Neural cell (in vitro differentiated cells): ENCODE measurements at regions not wholly inside any gene's neighbourhood (a gene's known extent, or its start where the extent isn't known, plus 50 kb on each side); places are given as distances from the start of the nearest gene placed in this dataset.

ENCODE experiments used
- EP300 ChIP-seq: fragments of 450-650 bp; conservative IDR thresholded peaks from 2 replicates; pipeline ENCODE4 v1.6.1; 2014; ENCODE audit warnings: antibody characterized with exemption, mild to moderate bottlenecking, moderate library complexity; ENCODE audit not compliant: poor library complexity, severe bottlenecking
- EZH2 ChIP-seq: fragments of 200-600, 300-800 bp; shearing (Covaris generic), sonication (generic); IDR thresholded peaks from 2 replicates; pipeline ENCODE4 v1.6.1; 2014; ENCODE audit warnings: antibody characterized with exemption, low read length, borderline replicate concordance, mild to moderate bottlenecking; ENCODE audit not compliant: insufficient read depth, poor library complexity, severe bottlenecking
- MXI1 ChIP-seq: fragments of 450-650 bp; conservative IDR thresholded peaks from 2 replicates; pipeline ENCODE4 v1.6.1; 2014; ENCODE audit warnings: antibody characterized with exemption, mild to moderate bottlenecking; ENCODE audit not compliant: poor library complexity, severe bottlenecking
- POLR2AphosphoS5 ChIP-seq: IDR thresholded peaks from 2 replicates; pipeline ENCODE4 v1.6.1; 2012
- RAD21 ChIP-seq: fragments of 450-650 bp; conservative IDR thresholded peaks from 2 replicates; pipeline ENCODE4 v1.6.1; 2014; ENCODE audit warnings: antibody characterized with exemption, mild to moderate bottlenecking, moderate library complexity
- SMC3 ChIP-seq: fragments of 450-650 bp; conservative IDR thresholded peaks from 2 replicates; pipeline ENCODE4 v1.6.1; 2014; ENCODE audit warnings: antibody characterized with exemption, mild to moderate bottlenecking, moderate library complexity; ENCODE audit not compliant: poor library complexity
- TAF1 ChIP-seq: IDR thresholded peaks from 2 replicates; pipeline ENCODE4 v1.6.1; 2012; ENCODE audit warnings: low read depth
- TF ChIP-seq, protein P1 (sequence below): fragments of 450-650 bp; IDR thresholded peaks from 2 replicates; pipeline ENCODE4 v1.5.1; 2014; ENCODE audit warnings: antibody characterized with exemption, mild to moderate bottlenecking, moderate library complexity; ENCODE audit not compliant: poor library complexity, severe bottlenecking
- TF ChIP-seq, protein P2 (sequence below): IDR thresholded peaks from 2 replicates; pipeline ENCODE4 v1.6.1; 2012; ENCODE audit warnings: borderline replicate concordance

DNA sequence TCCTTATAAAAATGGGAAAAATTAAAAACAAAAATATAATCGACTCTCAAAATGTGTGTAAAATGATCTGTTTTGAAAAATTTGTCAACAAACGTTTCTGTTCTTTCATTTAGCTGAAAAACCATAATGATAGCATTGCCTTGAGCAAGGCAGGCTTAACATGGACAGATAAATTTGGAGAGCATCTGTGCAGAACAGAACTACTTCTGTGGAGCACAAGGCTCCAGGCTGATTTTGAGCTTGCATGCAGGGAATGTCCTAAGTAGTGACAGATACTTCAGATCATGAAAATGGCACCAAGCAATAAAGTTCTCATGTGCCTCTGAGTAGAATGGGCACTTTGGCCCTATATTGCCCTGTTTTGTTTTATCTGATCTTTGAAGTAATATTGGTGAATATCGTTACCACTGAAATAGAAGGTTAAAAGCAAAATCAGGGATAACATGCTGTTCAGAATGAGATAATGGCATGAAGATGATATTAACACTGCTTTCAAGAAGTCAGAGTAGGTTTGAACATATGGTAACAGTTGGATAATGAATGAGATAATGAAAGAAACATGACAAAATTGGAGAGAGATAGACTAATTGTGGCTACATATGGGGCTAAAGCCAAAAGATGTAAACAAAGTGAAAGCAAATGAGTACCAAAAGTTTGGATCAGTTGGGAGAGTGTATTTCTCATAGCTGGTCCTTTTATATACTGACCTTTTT, 730.5 kb upstream of the CCDC179 start:
- TF ChIP-seq POLR2AphosphoS5 (no peak), EZH2 (no peak), EP300 (no peak), TAF1 (no peak), SMC3 (no peak), MXI1 (no peak), RAD21 (no peak)
- TF ChIP-seq, protein P1, sequence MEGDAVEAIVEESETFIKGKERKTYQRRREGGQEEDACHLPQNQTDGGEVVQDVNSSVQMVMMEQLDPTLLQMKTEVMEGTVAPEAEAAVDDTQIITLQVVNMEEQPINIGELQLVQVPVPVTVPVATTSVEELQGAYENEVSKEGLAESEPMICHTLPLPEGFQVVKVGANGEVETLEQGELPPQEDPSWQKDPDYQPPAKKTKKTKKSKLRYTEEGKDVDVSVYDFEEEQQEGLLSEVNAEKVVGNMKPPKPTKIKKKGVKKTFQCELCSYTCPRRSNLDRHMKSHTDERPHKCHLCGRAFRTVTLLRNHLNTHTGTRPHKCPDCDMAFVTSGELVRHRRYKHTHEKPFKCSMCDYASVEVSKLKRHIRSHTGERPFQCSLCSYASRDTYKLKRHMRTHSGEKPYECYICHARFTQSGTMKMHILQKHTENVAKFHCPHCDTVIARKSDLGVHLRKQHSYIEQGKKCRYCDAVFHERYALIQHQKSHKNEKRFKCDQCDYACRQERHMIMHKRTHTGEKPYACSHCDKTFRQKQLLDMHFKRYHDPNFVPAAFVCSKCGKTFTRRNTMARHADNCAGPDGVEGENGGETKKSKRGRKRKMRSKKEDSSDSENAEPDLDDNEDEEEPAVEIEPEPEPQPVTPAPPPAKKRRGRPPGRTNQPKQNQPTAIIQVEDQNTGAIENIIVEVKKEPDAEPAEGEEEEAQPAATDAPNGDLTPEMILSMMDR, result no peak
- TF ChIP-seq, protein P2, sequence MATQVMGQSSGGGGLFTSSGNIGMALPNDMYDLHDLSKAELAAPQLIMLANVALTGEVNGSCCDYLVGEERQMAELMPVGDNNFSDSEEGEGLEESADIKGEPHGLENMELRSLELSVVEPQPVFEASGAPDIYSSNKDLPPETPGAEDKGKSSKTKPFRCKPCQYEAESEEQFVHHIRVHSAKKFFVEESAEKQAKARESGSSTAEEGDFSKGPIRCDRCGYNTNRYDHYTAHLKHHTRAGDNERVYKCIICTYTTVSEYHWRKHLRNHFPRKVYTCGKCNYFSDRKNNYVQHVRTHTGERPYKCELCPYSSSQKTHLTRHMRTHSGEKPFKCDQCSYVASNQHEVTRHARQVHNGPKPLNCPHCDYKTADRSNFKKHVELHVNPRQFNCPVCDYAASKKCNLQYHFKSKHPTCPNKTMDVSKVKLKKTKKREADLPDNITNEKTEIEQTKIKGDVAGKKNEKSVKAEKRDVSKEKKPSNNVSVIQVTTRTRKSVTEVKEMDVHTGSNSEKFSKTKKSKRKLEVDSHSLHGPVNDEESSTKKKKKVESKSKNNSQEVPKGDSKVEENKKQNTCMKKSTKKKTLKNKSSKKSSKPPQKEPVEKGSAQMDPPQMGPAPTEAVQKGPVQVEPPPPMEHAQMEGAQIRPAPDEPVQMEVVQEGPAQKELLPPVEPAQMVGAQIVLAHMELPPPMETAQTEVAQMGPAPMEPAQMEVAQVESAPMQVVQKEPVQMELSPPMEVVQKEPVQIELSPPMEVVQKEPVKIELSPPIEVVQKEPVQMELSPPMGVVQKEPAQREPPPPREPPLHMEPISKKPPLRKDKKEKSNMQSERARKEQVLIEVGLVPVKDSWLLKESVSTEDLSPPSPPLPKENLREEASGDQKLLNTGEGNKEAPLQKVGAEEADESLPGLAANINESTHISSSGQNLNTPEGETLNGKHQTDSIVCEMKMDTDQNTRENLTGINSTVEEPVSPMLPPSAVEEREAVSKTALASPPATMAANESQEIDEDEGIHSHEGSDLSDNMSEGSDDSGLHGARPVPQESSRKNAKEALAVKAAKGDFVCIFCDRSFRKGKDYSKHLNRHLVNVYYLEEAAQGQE, result no peak
